Vagina (tissue), 2 donors: ENCODE measurements at regions not wholly inside any gene's neighbourhood (a gene's known extent, or its start where the extent isn't known, plus 50 kb on each side); places are given as distances from the start of the nearest gene placed in this dataset.

Source experiments
- DNase-seq, 2 donors: peaks; one replicate each; pipeline ENCODE4 v3.0.0-alpha.2; 2017; ENCODE audit errors: extremely low spot score in 2 of 2
- H3K27ac ChIP-seq: fragments of 200-600 bp; sonication (generic); one replicate; pipeline ENCODE4 v1.5.1; 2019
- H3K27me3 ChIP-seq: fragments of 200-600 bp; sonication (generic); one replicate; pipeline ENCODE4 v1.5.1; 2019
- H3K36me3 ChIP-seq, 2 donors: fragments of 200-600 bp; sonication (generic); one replicate each; pipeline ENCODE4 v1.5.1; 2017 to 2019
- H3K4me1 ChIP-seq: fragments of 200-600 bp; sonication (generic); one replicate; pipeline ENCODE4 v1.5.1; 2019
- H3K4me3 ChIP-seq, 2 donors: fragments of 200-600 bp; sonication (generic); 1 replicate in 1 of 2; 2 replicates in 1 of 2; pipeline ENCODE4 v1.5.1; 2016 to 2019
- H3K9me3 ChIP-seq: fragments of 200-600 bp; sonication (generic); one replicate; pipeline ENCODE4 v1.5.1; 2019
- CTCF ChIP-seq, 3 experiments: fragments of 450-650 bp in 2 of 3; fragments of 200-600 bp in 1 of 3; sonication (generic) in 1 of 3; IDR thresholded peaks; one replicate each; pipeline ENCODE4 v1.5.1; 2017 to 2019; ENCODE audit warnings: antibody characterized with exemption in 3 of 3, mild to moderate bottlenecking in 2 of 3, moderate library complexity in 2 of 3
- POLR2A ChIP-seq, 2 donors: fragments of 450-650 bp; IDR thresholded peaks; one replicate each; pipeline ENCODE4 v1.6.1; 2017; ENCODE audit warnings: antibody characterized with exemption in 2 of 2, mild to moderate bottlenecking in 2 of 2, moderate library complexity in 2 of 2
- POLR2AphosphoS5 ChIP-seq, 2 donors: sonication (generic); formaldehyde crosslinking; IDR thresholded peaks; one replicate each; pipeline ENCODE4 v1.9.0; 2017; ENCODE audit warnings: antibody characterized with exemption in 2 of 2, mild to moderate bottlenecking in 2 of 2, low read depth in 1 of 2; ENCODE audit not compliant: insufficient read depth in 1 of 2
- intact Hi-C: fragments of 100-400 bp; cut with DNase I; formaldehyde crosslinking; loops from one replicate; pipeline ENCODE4 v1.15.1; 2023

DNA sequence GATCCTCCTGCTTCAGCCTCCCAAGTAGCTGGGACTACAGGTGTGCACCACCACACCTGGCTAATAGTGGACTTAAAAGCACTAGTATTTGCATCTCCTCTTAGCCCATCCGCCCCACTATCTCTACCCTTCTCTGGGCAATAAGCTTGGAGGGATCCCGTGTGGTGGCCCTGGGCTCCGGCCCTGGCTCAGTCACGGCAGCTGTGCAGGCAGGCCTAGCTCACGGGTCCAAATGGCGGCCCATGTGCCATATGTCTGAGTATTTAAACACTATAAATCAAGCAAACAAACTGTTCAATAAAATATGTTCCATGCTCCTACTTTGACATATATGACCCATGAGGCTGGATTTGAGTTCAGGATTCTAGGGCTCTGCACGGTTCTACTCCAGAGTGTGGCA lies 118.4 kb downstream of the BANF2 start:
- no peak overlapping the region for H3K27ac ChIP-seq
- TF ChIP-seq POLR2A (IDR thresholded peaks at IDR 0.05) (no peak), POLR2AphosphoS5 (IDR thresholded peaks at IDR 0.05; ENCODE audit: insufficient read depth in 1 of 2, low read depth in 1 of 2) (no peak), CTCF (IDR thresholded peaks at IDR 0.05) (no peak)
- H3K9me3 ChIP-seq = no peaks in the 10 kb centered on the region
- no peaks in the 10 kb centered on the region for H3K4me1 ChIP-seq
- no peak for DNase-seq
- no peak overlapping the region for H3K4me3 ChIP-seq
- no peaks in the 10 kb centered on the region for H3K36me3 ChIP-seq
- H3K27me3 ChIP-seq = no peaks in the 10 kb centered on the region
- intact Hi-C loops = no loop called here

- intact Hi-C loops = no loop called here
- TF ChIP-seq POLR2AphosphoS5 (IDR thresholded peaks at IDR 0.05; ENCODE audit: insufficient read depth in 1 of 2, low read depth in 1 of 2) (no peak), CTCF (IDR thresholded peaks at IDR 0.05) (no peak), POLR2A (IDR thresholded peaks at IDR 0.05) (no peak)
- DNase-seq = no peak
Measured at GRCh38 chr20:17816804-17817587, 117.2 kb downstream of the BANF2 start.

GRCh38 chr20:17811628-17811965 lies 111.8 kb downstream of the BANF2 start:
- Histone ChIP-seq H3K27ac (no peak overlapping the region), H3K4me3 (no peak overlapping the region), H3K27me3 (no peaks in the 10 kb centered on the region), H3K36me3 (no peaks in the 10 kb centered on the region), H3K4me1 (peaks cover 33% of the 10 kb centered on the region), H3K9me3 (no peaks in the 10 kb centered on the region)
- TF ChIP-seq POLR2A (IDR thresholded peaks at IDR 0.05) = no peak
- TF ChIP-seq CTCF (IDR thresholded peaks at IDR 0.05) = no peak
- no peak for TF ChIP-seq POLR2AphosphoS5 (IDR thresholded peaks at IDR 0.05; ENCODE audit: insufficient read depth in 1 of 2, low read depth in 1 of 2)
- intact Hi-C loops = no loop called here
- no peak for DNase-seq

More at GRCh38 chr20:17816804-17817587, 117.2 kb downstream of the BANF2 start:
- H3K27me3 ChIP-seq = no peaks in the 10 kb centered on the region
- no peaks in the 10 kb centered on the region for H3K36me3 ChIP-seq
- no peaks in the 10 kb centered on the region for H3K4me1 ChIP-seq
- H3K4me3 ChIP-seq = no peak overlapping the region
- H3K9me3 ChIP-seq = no peaks in the 10 kb centered on the region
- no peak overlapping the region for H3K27ac ChIP-seq

DNA sequence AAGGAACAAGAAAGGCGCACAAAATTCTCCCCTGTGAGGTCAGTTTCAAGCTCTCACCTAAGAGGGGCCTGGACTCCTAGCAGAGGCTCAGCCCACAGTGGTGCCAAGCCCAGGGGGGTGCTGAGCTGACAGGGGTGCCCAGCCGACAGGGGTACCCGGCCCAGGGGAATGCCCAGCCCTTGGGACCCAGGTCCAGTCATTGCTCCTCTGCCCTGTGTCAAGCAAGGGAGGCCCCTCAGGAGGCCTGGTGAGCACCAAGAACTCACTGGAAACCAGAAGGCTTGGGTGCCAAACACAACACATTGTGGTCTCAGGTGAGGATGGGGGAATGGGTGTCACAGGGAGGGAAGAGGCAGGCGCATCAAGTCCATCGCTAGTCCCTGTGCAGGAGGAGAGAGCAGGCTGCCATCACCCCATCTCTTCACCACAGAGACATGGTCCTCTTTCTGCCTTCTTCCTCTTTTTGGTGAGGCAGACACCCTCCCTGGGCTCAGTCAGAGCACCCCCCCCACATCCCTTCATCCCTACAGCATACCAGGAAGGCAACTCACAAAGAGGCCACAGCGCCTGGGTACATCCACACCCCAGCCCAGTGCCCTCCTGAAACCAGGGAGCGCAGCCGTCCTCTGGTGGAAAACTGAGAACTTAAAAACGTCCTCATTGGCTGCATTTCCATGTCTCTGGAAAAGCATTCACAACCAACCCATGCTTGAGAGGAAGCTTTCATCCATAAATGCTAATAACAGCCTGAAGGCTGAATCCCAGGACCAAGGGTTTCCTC lies 111.3 kb downstream of the BANF2 start:
- no peak overlapping the region for H3K4me3 ChIP-seq
- intact Hi-C loops = no loop called here
- no peaks in the 10 kb centered on the region for H3K27me3 ChIP-seq
- no peaks in the 10 kb centered on the region for H3K36me3 ChIP-seq
- DNase-seq = no peak
- peaks cover 39% of the 10 kb centered on the region for H3K4me1 ChIP-seq
- TF ChIP-seq POLR2AphosphoS5 (IDR thresholded peaks at IDR 0.05; ENCODE audit: insufficient read depth in 1 of 2, low read depth in 1 of 2) = no peak
- no peak for TF ChIP-seq POLR2A (IDR thresholded peaks at IDR 0.05)
- TF ChIP-seq CTCF (IDR thresholded peaks at IDR 0.05) = no peak
- no peak overlapping the region for H3K27ac ChIP-seq
- no peaks in the 10 kb centered on the region for H3K9me3 ChIP-seq
